ENCODE measurements at regions not wholly inside any gene's neighbourhood (a gene's known extent, or its start where the extent isn't known, plus 50 kb on each side); places are given as distances from the start of the nearest gene placed in this dataset.
"Not testable (repeated sequence)": the region's sequence is repeated elsewhere in the genome, so short reads cannot be mapped to it uniquely, and the experiment has no call there.

- no peak overlapping the region for H3K4me3 ChIP-seq (ENCODE audit: low read length)
- DNase-seq (ENCODE audit: low read depth, low spot score): no peak
Measured at GRCh38 chr4:120005527-120005926, 61.1 kb downstream of the MAD2L1 start.

- H3K4me3 ChIP-seq (ENCODE audit: low read length): no peak overlapping the region
- no peak for DNase-seq (ENCODE audit: low read depth, low spot score)
Measured at GRCh38 chr4:120005076-120005475, 61.6 kb downstream of the MAD2L1 start.

- no peak for DNase-seq (ENCODE audit: low read depth, low spot score)
- H3K4me3 ChIP-seq (ENCODE audit: low read length): no peak overlapping the region
Measured at GRCh38 chr4:120004054-120004453, 62.6 kb downstream of the MAD2L1 start.

- no peak overlapping the region for H3K4me3 ChIP-seq (ENCODE audit: low read length)
- no peak for DNase-seq (ENCODE audit: low read depth, low spot score)
Measured at GRCh38 chr4:120003193-120003592, 63.5 kb downstream of the MAD2L1 start.

GRCh38 chr4:120001850-120002249 lies 64.8 kb downstream of the MAD2L1 start:
- no peak for DNase-seq (ENCODE audit: low read depth, low spot score)
- no peak overlapping the region for H3K4me3 ChIP-seq (ENCODE audit: low read length)

GRCh38 chr4:120000591-120001296 lies 65.9 kb downstream of the MAD2L1 start:
- DNase-seq (ENCODE audit: low read depth, low spot score): no peak
- H3K4me3 ChIP-seq (ENCODE audit: low read length): no peak overlapping the region

- not testable (repeated sequence) for DNase-seq (ENCODE audit: low read depth, low spot score); H3K4me3 ChIP-seq (ENCODE audit: low read length)
Measured at GRCh38 chr4:119996024-119996423, 70.6 kb downstream of the MAD2L1 start.

GRCh38 chr4:119984996-119985395 lies 81.7 kb downstream of the MAD2L1 start:
- DNase-seq (ENCODE audit: low read depth, low spot score): no peak
- H3K4me3 ChIP-seq (ENCODE audit: low read length): no peak overlapping the region

- no peak overlapping the region for H3K4me3 ChIP-seq (ENCODE audit: low read length)
- DNase-seq (ENCODE audit: low read depth, low spot score): no peak
Measured at GRCh38 chr4:119982756-119983155, 83.9 kb downstream of the MAD2L1 start.

GRCh38 chr4:119980456-119980855 lies 86.2 kb downstream of the MAD2L1 start:
- DNase-seq (ENCODE audit: low read depth, low spot score): no peak
- no peak overlapping the region for H3K4me3 ChIP-seq (ENCODE audit: low read length)

GRCh38 chr4:119977076-119977940 lies 89.3 kb downstream of the MAD2L1 start:
- no peak for DNase-seq (ENCODE audit: low read depth, low spot score)
- H3K4me3 ChIP-seq (ENCODE audit: low read length): no peak overlapping the region

GRCh38 chr4:119971431-119972084 lies 95.1 kb downstream of the MAD2L1 start:
- no peak for DNase-seq (ENCODE audit: low read depth, low spot score)
- no peak overlapping the region for H3K4me3 ChIP-seq (ENCODE audit: low read length)

- no peak for DNase-seq (ENCODE audit: low read depth, low spot score)
- no peak overlapping the region for H3K4me3 ChIP-seq (ENCODE audit: low read length)
Measured at GRCh38 chr4:119962631-119963030, 104.0 kb downstream of the MAD2L1 start.

GRCh38 chr4:119958983-119959382 lies 107.7 kb downstream of the MAD2L1 start:
- H3K4me3 ChIP-seq (ENCODE audit: low read length): no peak overlapping the region
- no peak for DNase-seq (ENCODE audit: low read depth, low spot score)

- no peak for DNase-seq (ENCODE audit: low read depth, low spot score)
- no peak overlapping the region for H3K4me3 ChIP-seq (ENCODE audit: low read length)
Measured at GRCh38 chr4:119955256-119955655, 111.4 kb downstream of the MAD2L1 start.

- not testable (repeated sequence) for H3K4me3 ChIP-seq (ENCODE audit: low read length); DNase-seq (ENCODE audit: low read depth, low spot score)
Measured at GRCh38 chr4:119954487-119954886, 112.2 kb downstream of the MAD2L1 start.

- no peak for DNase-seq (ENCODE audit: low read depth, low spot score)
- no peak overlapping the region for H3K4me3 ChIP-seq (ENCODE audit: low read length)
Measured at GRCh38 chr4:119946359-119946758, 120.3 kb downstream of the MAD2L1 start.

GRCh38 chr4:119942806-119943205 lies 123.8 kb downstream of the MAD2L1 start:
- no peak for DNase-seq (ENCODE audit: low read depth, low spot score)

GRCh38 chr4:119940557-119940956 lies 126.1 kb downstream of the MAD2L1 start:
- H3K4me3 ChIP-seq (ENCODE audit: low read length): no peak overlapping the region
- no peak for DNase-seq (ENCODE audit: low read depth, low spot score)

More at GRCh38 chr4:119942806-119943205, 123.8 kb downstream of the MAD2L1 start:
- no peak overlapping the region for H3K4me3 ChIP-seq (ENCODE audit: low read length)

Measured in Jurkat, Clone E6-1 (cell line).